ENCODE measurements at regions not wholly inside any gene's neighbourhood (a gene's known extent, or its start where the extent isn't known, plus 50 kb on each side); places are given as distances from the start of the nearest gene placed in this dataset.

DNA sequence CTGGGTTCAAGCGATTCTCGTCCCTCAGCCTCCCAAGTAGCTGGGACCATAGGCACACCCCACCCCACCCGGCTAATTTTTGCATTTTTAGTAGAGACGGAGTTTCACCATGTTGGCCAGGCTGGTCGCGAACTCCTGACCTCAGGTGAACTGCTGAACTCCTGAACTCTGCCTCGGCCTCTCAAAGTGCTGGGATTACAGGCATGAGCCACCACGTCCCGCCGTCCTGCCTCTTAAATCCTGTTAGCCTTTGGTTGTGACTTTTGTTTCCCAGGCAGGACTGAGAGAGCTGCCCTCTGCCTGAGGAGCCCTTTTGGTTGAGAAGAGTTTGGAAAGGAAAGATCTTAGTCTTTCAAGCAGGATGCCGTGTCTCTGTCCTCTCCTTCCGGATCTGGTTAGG is 59.3 kb upstream of the C1orf174 start:
- TF ChIP-seq POLR2A (IDR thresholded peaks at IDR 0.05), result no peak
- TF ChIP-seq, protein P1, sequence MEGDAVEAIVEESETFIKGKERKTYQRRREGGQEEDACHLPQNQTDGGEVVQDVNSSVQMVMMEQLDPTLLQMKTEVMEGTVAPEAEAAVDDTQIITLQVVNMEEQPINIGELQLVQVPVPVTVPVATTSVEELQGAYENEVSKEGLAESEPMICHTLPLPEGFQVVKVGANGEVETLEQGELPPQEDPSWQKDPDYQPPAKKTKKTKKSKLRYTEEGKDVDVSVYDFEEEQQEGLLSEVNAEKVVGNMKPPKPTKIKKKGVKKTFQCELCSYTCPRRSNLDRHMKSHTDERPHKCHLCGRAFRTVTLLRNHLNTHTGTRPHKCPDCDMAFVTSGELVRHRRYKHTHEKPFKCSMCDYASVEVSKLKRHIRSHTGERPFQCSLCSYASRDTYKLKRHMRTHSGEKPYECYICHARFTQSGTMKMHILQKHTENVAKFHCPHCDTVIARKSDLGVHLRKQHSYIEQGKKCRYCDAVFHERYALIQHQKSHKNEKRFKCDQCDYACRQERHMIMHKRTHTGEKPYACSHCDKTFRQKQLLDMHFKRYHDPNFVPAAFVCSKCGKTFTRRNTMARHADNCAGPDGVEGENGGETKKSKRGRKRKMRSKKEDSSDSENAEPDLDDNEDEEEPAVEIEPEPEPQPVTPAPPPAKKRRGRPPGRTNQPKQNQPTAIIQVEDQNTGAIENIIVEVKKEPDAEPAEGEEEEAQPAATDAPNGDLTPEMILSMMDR (IDR thresholded peaks at IDR 0.05), result no peak

Data from thyroid gland (tissue), 4 donors.